Ovary (tissue), 3 donors: ENCODE measurements at regions not wholly inside any gene's neighbourhood (a gene's known extent, or its start where the extent isn't known, plus 50 kb on each side); places are given as distances from the start of the nearest gene placed in this dataset.

Source experiments
- EP300 ChIP-seq: sonication (generic); formaldehyde crosslinking; IDR thresholded peaks from one replicate; pipeline ENCODE4 v1.6.1; 2017; ENCODE audit warnings: antibody characterized with exemption
- POLR2A ChIP-seq: fragments of 450-650 bp; IDR thresholded peaks from one replicate; pipeline ENCODE4 v1.6.1; 2017; ENCODE audit warnings: antibody characterized with exemption, mild to moderate bottlenecking, moderate library complexity
- TF ChIP-seq, protein P1 (sequence below), 3 donors: fragments of 450-650 bp in 2 of 3; fragments of 200-600 bp in 1 of 3; IDR thresholded peaks; one replicate each; pipeline versions ENCODE4 v1.5.1 to v1.8.0; 2016 to 2022; ENCODE audit warnings: antibody characterized with exemption in 3 of 3, mild to moderate bottlenecking in 1 of 3
- donor health status: DM: no; HTN: no; CAD: no.

GRCh38 chr3:106707347-106707746, 669.9 kb upstream of the CCDC54 start:
- TF ChIP-seq, protein P1, sequence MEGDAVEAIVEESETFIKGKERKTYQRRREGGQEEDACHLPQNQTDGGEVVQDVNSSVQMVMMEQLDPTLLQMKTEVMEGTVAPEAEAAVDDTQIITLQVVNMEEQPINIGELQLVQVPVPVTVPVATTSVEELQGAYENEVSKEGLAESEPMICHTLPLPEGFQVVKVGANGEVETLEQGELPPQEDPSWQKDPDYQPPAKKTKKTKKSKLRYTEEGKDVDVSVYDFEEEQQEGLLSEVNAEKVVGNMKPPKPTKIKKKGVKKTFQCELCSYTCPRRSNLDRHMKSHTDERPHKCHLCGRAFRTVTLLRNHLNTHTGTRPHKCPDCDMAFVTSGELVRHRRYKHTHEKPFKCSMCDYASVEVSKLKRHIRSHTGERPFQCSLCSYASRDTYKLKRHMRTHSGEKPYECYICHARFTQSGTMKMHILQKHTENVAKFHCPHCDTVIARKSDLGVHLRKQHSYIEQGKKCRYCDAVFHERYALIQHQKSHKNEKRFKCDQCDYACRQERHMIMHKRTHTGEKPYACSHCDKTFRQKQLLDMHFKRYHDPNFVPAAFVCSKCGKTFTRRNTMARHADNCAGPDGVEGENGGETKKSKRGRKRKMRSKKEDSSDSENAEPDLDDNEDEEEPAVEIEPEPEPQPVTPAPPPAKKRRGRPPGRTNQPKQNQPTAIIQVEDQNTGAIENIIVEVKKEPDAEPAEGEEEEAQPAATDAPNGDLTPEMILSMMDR (IDR thresholded peaks at IDR 0.05): no peak
- TF ChIP-seq POLR2A (no peak), EP300 (no peak)
